SK-N-SH treated with all-trans-retinoic acid at 6 μM for 48 hours (cell line): ENCODE measurements at regions not wholly inside any gene's neighbourhood (a gene's known extent, or its start where the extent isn't known, plus 50 kb on each side); places are given as distances from the start of the nearest gene placed in this dataset.

Source experiments
- ARNTL ChIP-seq: fragments of 450-650 bp; formaldehyde crosslinking; IDR thresholded peaks from 2 replicates; pipeline ENCODE4 v1.5.0; 2020; ENCODE audit warnings: low read depth, mild to moderate bottlenecking, moderate library complexity, borderline replicate concordance
- BACH2 ChIP-seq: fragments of 250-450 bp; sonication (Bioruptor Pico); IDR thresholded peaks from 2 replicates; pipeline ENCODE4 v1.9.0; 2021; ENCODE audit warnings: mild to moderate bottlenecking, borderline replicate concordance
- CREB5 ChIP-seq: fragments of 250-450 bp; sonication (Bioruptor Pico); IDR thresholded peaks from 2 replicates; pipeline ENCODE4 v1.5.1; 2020; ENCODE audit warnings: low read depth, mild to moderate bottlenecking, moderate library complexity
- PATZ1 ChIP-seq: fragments of 250-450 bp; sonication (Bioruptor Pico); IDR thresholded peaks from 2 replicates; pipeline ENCODE4 v1.8.0; 2020; ENCODE audit warnings: mild to moderate bottlenecking, moderate library complexity, borderline replicate concordance
- POU6F1 ChIP-seq: fragments of 250-450 bp; sonication (Bioruptor Pico); IDR thresholded peaks from 2 replicates; pipeline ENCODE4 v1.8.0; 2021; ENCODE audit warnings: low read depth, mild to moderate bottlenecking, moderate library complexity, borderline replicate concordance
- RARB ChIP-seq: fragments of 250-450 bp; sonication (Bioruptor Pico); IDR thresholded peaks from 2 replicates; pipeline ENCODE4 v1.8.0; 2021; ENCODE audit warnings: mild to moderate bottlenecking, moderate library complexity
- ZFP3 ChIP-seq: fragments of 250-450 bp; sonication (Bioruptor Pico); IDR thresholded peaks from 2 replicates; pipeline ENCODE4 v1.5.0; 2020; ENCODE audit warnings: mild to moderate bottlenecking, moderate library complexity
- ZFP30 ChIP-seq: fragments of 450-650 bp; formaldehyde crosslinking; IDR thresholded peaks from 2 replicates; pipeline ENCODE4 v1.5.0; 2022; ENCODE audit warnings: mild to moderate bottlenecking, moderate library complexity
- ZNF565 ChIP-seq: fragments of 450-650 bp; formaldehyde crosslinking; conservative IDR thresholded peaks from 2 replicates; pipeline ENCODE4 v1.5.0; 2020; ENCODE audit warnings: low read depth, mild to moderate bottlenecking, moderate library complexity
- ZNF8 ChIP-seq: fragments of 450-650 bp; formaldehyde crosslinking; IDR thresholded peaks from 2 replicates; pipeline ENCODE4 v1.5.0; 2020; ENCODE audit warnings: mild to moderate bottlenecking, moderate library complexity
- TF ChIP-seq, protein P1 (sequence below): fragments of 250-450 bp; sonication (Bioruptor Pico); IDR thresholded peaks from 2 replicates; pipeline ENCODE4 v1.5.0; 2020; ENCODE audit warnings: mild to moderate bottlenecking, moderate library complexity

DNA sequence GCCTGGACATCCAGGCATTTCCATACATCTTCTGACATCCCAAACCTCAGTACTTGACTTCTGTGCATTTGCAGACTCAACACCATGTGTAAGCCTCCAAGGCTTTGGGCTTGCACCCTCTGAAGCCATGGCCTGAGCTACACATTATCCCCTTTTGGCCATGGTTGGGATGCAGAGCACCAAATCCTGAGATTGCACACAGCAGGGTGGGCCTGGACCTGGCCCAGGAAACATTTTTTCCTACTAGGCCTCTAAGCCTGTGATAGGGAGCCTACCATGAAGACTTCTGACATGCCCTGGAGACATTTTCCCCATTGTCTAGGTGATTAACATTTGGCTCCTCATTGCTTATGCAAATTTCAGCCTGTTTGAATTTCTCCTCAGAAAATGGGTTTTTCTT is 853.4 kb upstream of the SPRY2 start:
- TF ChIP-seq ARNTL (no peak), CREB5 (CRISPR knock-in tag) (no peak), PATZ1 (CRISPR knock-in tag) (no peak), ZFP3 (CRISPR knock-in tag) (no peak), ZNF565 (CRISPR knock-in tag) (no peak), ZNF8 (CRISPR knock-in tag) (no peak), BACH2 (CRISPR knock-in tag) (no peak), RARB (CRISPR knock-in tag) (no peak), ZFP30 (CRISPR knock-in tag) (no peak), POU6F1 (CRISPR knock-in tag) (no peak)
- TF ChIP-seq, protein P1, sequence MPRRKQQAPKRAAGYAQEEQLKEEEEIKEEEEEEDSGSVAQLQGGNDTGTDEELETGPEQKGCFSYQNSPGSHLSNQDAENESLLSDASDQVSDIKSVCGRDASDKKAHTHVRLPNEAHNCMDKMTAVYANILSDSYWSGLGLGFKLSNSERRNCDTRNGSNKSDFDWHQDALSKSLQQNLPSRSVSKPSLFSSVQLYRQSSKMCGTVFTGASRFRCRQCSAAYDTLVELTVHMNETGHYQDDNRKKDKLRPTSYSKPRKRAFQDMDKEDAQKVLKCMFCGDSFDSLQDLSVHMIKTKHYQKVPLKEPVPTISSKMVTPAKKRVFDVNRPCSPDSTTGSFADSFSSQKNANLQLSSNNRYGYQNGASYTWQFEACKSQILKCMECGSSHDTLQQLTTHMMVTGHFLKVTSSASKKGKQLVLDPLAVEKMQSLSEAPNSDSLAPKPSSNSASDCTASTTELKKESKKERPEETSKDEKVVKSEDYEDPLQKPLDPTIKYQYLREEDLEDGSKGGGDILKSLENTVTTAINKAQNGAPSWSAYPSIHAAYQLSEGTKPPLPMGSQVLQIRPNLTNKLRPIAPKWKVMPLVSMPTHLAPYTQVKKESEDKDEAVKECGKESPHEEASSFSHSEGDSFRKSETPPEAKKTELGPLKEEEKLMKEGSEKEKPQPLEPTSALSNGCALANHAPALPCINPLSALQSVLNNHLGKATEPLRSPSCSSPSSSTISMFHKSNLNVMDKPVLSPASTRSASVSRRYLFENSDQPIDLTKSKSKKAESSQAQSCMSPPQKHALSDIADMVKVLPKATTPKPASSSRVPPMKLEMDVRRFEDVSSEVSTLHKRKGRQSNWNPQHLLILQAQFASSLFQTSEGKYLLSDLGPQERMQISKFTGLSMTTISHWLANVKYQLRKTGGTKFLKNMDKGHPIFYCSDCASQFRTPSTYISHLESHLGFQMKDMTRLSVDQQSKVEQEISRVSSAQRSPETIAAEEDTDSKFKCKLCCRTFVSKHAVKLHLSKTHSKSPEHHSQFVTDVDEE: no peak
